ENCODE measurements at regions not wholly inside any gene's neighbourhood (a gene's known extent, or its start where the extent isn't known, plus 50 kb on each side); places are given as distances from the start of the nearest gene placed in this dataset.

- TF ChIP-seq TCF12 (IDR thresholded peaks at IDR 0.05; ENCODE audit: low read depth, low read length) (no peak), CEBPB (IDR thresholded peaks at IDR 0.05; ENCODE audit: low read depth, low read length) (no peak), MAFK (IDR thresholded peaks at IDR 0.05; ENCODE audit: low read depth, low read length) (no peak)
Measured at GRCh38 chr21:43357715-43358430, 69.1 kb downstream of the SIK1 start (continued).

Data from H1 (cell line).